CD1c-positive myeloid dendritic cell (primary cell): ENCODE measurements at regions not wholly inside any gene's neighbourhood (a gene's known extent, or its start where the extent isn't known, plus 50 kb on each side); places are given as distances from the start of the nearest gene placed in this dataset.
A peak's percentile ranks its signal among the peaks of the same experiment; 100 is the strongest.

ENCODE experiments used
- DNase-seq: peaks from one replicate; pipeline ENCODE4 v3.0.0-alpha.2; 2016; ENCODE audit errors: extremely low spot score

DNA sequence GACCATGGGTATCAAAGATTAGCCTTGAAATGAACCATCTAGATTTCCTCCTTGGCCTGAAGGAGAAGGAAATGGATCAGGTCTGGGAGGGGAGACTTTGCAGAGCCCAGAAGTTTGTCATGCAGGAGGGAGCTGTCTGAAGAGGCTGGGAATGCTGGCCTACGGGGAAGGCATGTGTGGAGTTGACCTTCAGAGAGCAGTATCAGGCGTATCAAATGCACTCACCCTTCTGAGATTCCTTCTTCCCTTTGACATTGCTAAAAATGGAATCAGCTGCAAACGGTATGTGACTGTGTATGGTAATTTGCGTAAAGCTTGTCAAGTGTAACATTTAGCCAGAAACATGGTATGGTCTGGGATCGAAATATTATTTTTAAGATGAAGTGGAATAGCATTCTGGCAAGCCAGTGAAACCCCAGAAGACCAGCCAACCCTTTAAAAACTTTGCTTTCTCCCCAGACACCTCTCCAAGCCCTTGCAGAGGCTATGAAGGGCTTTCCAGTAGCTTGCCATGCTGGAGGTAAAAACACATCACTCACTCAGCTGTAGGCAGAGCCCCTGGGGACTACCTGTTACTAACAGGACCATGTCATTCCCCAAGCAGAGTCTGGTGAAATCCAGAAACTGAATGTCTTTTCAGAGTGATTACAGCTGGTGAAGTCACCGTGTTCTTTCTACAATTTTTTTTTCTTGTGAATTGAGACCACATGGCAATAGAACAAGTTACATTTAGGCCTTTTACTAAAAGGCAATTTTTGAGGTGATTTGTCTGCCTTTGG is 174.7 kb upstream of the SLC24A5 start:
- DNase-seq, result no peak

DNA sequence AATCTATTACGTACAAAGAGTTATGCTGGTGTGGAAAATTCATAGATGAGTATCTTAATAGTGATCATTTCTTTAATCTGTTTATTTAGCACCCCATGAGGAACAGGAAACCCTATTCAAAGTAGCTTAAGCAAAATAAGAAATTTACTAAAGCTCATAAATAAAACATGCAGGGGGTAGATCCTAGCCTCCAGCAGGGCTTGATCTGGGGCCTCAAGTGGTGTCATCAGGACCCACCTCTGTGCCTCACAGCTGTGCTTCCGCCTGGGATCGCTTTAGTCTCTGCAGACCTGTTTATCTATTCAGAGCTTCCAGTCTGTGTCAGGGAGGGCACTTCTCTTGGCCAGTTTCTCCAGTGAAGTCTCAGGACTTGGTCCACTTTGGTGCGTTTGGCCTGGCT is 171.0 kb upstream of the SLC24A5 start:
- DNase-seq, result no peak

DNA sequence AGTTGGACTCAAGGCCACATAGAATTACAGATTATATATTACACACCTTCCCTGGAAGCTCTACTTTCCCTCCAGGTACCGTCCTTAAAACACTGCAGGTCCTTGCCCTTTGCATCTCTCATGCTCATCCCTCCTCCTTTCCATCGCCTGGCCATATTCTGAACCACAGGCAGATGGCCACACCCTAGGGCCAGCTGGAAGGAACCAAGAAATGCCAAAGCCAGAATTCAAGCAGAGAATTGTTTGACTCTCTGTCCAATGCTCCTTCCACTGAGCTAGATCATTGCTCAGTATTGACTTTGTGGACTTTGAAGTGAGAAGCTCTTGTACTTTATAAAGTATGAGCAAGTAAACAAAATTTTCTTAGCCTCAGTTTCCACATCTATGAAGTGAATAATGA is 170.3 kb upstream of the SLC24A5 start:
- DNase-seq, result no peak

DNA sequence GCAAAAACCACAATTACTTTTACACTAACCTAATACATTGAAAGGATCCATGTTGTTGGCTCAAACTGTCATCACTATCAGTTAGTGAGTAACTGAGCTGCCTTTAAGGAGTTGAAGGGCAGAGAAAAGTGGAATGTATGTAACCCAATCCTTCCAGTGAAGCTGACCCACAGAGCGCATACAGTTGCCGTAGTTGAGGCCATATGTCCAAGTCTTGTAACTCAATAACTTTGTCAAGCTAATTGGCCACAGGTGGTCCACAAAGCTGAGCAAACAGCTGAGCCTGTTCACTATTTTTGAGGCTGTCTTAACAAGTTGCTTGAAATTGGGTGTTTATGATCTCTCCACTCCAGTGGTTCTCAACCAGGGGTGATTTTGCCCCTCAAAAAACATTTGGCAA is 169.0 kb upstream of the SLC24A5 start:
- DNase-seq, result no peak

DNA sequence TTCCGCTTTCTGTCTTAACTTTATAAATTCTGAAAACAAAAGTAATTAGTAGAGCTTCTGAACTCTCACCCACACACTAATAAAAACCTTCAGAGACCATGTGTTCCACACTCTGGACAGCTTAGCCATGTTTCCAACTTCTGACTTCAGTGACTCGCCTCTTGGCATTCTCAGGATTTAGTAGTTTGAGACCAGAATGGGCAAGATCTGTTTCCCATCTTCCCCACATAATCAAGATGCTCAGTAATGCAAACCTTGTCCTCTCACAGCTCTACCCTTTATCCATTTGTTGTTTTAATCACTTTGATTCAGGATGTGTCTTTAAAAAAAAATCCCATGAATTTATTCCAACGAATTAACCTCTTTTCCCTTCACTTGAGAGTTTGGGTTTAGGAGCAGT is 166.6 kb upstream of the SLC24A5 start:
- no peak for DNase-seq

DNA sequence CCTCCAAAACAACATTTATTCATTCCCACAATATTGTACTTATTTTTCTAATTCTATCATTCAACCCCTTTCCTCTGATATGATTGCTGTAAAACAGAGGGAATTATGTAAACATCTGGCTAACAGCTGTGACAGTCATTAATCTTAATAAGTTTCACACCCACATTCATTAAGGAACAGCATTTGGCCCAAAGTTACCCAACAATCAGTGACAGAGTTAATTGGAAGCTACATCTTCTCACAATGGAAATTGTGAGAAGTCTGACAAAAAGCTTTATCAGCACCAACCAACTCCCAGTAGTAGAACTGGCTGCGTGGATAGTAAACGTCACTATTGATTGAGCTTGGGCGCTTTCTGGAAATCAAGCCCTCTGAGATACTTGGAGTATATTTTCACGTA is 165.8 kb upstream of the SLC24A5 start:
- no peak for DNase-seq

DNA sequence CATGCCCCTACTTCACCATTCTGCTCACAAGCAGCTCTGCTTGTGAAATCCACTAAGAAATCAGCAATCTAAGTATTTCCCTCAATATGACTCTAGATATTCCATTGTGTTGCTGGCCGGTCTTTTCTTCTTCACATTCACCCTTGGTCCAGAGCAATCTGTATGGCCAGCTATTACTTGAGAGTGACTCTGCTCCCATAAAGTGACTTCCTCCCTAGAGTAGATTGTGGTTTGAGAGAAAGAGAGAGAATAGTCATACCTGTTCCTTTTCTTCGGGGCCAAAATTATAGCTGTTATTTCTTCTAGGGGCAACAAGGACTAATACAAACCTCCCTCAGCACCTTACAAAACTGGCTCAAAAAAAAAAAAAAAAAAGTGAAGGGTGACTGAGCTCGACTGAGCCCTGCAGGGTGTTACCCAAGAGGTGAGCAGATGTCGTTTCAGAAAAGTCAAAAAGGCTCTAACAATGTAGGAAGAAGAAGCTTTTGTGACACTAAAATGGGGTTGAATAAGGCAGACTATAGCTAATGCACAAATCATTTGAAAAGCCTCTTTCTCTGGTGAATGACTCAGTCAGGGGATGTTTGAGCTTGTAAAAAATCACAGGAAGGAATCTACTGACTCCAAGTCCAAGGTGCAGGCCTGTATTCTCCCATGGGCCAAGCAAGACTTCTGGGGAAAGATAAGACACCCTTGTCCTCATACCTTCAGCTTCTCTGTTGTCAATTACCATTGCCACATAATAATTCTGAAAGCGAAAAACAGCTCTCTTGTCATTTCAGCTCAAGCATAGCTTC is 161.0 kb upstream of the SLC24A5 start:
- DNase-seq, result no peak

DNA sequence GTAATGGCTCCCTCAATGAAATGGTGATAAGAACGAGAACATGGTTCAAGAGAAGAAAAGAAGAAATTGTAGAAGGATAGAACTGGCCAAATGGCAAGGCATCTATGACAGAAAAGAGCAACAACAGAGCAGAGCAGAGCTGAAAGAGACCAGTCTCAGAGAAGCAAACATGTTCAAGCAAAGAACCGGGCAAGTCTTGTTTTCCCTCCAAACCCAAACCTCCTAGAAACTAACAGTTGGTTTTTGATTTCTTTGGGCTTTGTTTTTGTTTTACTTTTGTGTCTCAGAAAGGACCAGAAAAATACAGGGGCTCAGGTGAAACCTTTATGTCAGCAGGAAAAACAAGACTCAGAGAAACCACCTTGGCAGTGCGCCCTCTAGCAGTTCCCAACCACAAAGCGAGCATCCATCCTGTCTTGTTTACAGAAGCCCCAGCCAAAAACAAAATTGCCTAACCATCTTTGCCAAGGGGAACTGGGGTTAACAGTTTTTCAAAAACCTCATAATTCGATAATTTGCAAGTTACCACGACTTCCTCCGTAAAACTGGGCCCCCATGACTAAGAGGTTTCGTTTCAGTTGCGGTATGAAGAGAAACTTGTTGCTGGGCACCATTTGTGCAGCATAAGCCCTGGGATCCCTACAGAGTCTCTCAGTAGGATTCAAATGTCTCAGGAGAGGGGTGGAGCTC is 159.2 kb upstream of the SLC24A5 start:
- DNase-seq, result peak; percentile 49

DNA sequence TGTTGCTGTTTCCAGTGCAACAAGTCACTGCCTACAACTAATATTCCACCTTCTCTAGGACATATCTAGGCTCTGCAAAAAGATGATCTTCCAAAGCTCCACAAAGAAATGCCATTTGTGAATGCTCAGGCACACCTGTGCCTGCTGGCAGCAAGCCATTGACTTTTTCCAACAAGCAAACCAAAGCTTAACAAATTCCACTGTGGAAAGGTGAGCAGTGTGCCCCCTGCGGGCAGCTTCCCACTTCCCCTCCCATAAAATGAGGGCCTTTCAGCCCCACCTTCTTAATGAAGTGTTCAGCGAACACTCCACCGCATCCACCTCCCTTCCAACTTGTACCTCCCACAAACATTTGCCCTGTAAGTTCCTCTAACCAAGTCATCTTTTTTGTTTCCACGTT is 157.5 kb upstream of the SLC24A5 start:
- DNase-seq, result no peak

DNA sequence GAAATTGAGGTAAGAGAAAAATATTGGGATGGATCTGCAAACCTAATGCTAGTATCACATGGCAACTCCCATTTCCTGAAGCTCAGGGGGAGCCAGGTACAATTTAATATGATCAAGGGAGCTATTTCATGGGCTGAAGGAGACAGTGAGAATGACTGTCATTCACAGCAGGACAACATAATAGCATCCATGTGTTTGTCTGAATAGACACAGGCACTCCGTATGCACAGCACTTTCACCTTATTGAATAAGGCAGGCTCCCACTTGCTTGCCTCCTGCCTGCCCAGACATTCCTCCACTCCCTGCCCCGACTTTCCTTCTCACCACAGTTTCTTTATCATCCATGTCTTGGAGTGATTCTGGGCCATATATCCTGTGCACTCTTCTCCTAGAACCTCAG is 156.6 kb upstream of the SLC24A5 start:
- no peak for DNase-seq

DNA sequence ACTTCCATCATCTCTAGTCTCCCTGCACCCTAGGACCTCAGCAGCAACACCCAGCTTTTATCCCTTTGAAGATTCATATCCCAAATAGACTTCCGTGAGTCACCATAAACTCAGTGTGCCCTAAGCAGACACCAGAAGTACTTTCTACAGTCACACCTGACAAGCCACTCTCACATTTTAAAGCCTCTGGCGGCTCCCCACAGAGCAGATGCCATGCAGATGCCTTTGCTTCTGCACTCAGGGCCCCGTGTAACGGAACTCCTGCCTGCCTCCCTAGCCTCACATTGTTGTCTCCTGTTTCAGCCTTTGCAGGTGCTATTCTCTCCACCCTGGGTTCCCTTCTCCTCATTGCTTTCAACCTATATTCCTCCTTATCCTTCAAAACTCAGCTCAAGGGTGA is 155.5 kb upstream of the SLC24A5 start:
- DNase-seq, result no peak

DNA sequence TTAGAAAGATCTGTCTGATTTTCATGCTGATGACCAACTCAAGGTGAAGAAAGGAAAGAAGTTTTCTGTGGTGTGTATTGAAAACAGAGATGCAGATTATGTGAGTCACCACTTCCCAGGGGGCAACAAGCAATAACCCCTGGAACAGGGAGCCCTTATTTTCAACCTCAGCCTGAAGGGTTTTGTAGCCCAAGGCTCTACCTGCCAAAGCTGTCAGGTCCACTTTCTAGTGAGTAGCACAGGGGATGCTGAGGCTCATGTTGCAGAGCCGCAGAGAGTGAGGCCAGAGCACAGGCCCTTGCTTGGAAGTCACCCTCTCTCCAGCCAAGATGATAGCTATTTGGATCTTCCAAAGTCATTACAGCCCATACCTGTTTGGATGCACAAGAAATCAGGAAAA is 152.2 kb upstream of the SLC24A5 start:
- DNase-seq, result no peak

DNA sequence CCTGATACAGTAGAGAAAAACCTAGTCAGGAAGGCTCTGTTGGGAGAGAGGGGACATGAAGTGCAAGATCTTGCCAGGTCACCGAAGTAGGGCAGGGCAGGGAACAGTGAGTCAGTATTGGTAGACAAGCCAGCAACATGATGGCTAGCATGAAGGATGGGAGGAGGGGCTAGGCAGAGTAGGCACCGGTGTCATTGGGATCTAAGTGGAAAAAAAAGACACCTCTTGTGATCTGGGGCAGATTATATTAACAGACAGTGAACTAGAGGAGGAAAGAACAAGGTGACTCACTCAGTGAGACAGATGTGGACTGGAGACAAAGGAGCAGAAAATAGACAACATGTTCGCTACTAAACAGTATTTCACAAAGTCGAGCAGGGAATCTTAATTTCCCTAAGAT is 149.2 kb upstream of the SLC24A5 start:
- DNase-seq, result no peak

DNA sequence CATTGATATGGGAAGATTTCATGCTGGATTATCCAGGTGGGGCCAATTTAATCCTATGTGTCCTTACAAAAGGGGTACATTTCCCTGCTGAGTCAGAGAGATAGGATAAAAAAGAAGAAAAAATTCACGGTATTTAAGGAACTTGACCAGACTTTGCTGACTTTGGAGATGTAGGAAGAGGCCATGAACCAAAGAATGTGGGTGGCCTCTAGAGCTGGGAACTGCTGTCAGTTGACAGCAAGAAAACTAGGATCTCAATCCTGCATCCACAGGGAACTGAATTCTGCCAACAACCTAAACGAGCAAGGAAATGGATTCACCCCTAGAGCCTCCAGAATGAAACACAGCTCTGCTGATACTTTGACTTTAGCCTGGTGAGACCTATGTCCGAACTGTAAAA is 148.1 kb upstream of the SLC24A5 start:
- no peak for DNase-seq

DNA sequence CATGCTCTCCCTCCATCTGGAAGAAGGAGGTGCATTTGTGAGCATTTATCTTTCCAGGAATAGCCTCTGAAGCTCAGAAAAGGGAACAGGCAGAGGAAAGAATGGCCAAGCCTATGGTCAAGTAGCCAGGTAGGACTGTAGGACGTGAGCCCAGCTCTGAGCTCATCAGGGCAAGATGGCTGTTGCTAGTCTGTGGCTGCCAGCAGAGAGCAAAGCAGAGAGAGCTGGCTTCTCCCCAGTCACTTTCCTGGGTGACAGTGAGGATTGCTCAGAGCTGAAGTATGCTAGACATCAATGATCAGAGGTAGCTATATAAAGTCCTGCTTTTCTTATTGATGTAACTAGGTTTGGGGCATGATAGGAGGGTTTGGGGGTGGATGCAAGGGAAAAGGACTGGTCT is 146.1 kb upstream of the SLC24A5 start:
- no peak for DNase-seq

DNA sequence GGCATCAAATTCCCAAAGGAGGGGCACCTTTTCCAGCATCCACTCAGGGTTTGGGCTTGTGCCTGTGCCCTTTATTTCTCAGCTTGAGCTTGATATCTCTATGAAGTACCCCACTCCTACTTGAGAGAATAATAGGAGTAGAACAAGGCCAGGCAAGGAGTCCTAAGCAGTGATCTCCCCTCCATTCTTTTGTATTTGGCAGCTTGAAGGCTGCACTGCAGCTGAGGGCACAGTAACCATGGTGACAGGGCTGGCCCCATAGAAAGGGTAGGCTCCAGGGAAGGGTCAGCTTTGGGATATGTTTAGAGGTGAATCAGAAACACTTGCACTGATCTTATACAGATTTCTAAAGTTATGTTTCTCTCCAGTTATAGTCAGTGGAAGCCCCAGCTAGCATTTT is 145.4 kb upstream of the SLC24A5 start:
- DNase-seq, result no peak

DNA sequence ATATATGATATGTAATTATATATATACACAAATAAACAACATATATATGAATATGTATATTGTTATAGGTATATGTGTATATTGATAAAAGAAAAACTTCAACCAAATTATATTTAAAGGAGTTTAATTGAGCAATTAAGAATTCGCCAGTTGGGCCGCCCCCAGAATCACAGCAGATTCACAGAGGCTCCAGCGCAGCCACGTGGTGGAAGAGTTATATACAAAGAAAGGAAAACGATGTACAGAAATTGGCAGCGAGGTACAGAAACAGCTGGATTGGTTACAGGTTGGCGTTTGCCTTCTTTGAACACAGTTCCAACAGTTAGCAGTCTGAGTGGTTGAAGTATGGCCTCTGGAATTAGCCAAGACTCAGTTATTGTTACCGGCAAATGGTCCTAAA is 137.3 kb upstream of the SLC24A5 start:
- no peak for DNase-seq

DNA sequence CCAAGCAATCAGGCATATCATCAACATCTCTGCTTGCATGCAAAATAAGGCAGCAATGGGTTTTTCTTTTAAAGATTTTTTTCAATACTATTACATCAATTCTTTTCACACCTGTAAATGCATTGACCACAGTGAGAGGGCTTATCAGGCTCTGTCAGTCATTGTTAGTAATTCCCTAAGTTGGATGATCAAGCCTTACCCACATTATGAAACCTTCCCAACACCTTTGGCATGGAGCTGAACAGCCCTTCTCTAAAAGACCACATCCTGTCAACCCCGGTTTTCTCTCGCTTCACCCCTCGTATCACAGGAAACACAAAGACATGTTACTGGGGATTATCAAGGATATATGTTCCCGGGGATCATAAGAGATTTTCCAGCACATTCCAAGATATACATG is 135.2 kb upstream of the SLC24A5 start:
- no peak for DNase-seq

DNA sequence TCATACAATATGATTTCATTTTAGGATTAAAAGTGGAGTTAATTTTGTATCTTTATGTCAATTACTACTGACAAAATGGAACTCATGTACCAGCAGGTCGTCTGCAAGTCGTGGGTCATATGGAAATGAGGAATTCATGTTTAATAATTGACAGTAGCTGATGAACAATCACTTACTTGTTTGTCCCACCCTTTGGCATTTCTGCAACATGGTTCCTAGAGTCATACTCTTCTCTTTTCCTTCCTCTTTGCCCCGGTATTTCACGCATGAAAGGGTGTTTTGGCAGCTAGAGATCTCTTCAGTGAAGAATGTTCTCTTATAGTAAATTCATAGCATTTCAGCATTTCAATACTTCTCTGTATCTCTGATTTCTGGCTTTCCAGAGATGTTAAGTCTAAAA is 133.3 kb upstream of the SLC24A5 start:
- DNase-seq, result no peak

DNA sequence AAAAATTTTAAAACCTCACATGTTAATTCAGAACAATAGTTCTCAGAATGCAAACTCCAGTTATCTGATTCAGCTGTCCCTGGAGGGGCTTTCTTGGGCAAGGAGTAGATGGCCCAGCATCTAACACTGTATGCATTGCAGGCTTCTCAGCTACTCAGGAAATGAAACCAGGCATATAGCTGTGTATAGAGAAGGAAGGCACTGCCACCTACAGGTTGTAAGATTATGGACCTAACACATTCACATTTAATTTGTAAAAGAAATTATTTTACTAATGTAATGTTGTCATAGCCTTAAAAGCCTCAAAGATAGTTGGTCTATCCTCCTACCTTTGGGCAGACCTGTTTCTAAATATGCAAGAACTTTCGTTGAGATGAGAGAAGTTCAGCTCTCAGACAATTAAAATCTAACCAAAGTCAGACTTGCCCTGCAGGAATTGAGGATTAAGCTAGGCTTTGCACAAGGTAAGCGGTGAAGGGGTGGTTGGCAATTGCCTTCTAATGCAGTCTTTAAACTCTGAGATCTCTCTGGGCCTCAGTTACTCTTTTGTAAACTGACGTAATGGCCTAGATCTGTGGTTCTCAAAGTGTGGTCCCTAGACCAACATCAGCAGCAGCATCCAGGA is 132.8 kb upstream of the SLC24A5 start:
- peak; percentile 67 for DNase-seq

DNA sequence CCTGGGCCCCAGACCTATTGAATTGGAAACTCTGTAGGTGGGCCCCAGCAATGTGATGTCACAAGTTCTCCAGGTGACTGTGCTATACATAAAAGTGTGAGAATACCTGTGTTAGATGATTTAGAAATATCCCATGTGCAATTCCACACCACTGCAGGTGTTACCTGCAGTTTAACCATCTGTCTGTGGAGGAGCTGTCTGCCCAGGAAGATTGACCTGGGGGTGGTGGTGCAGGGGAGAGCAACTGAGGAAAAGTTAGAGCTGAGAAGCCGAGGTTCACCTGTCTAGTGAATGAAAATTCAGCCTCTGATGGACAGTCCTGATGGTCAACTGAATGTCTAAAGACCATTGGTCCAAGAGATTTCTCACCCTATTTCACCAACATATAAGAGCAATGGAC is 132.2 kb upstream of the SLC24A5 start:
- no peak for DNase-seq

DNA sequence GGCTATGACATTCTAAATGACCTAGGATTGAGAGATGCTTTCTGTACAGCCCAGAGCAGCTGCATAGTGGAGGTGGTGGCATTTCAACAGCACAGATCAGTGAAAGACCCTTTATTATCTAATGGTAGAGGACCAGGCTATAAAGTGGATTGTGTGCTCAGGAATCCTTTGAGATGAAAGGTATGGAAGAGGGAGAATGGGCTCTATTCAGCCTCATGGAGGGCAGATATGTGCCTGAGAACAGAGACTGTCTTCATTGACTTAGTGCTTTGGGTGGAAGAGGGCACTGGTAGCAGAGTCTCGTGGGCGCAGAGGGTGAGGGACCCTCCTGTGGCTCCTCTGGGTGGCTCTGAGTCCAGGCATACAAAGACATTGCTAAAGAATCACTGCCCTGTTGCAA is 130.0 kb upstream of the SLC24A5 start:
- DNase-seq, result no peak
